GM12878 (cell line): ENCODE measurements at regions not wholly inside any gene's neighbourhood (a gene's known extent, or its start where the extent isn't known, plus 50 kb on each side); places are given as distances from the start of the nearest gene placed in this dataset.

Experiments
- ATAC-seq: fragments of 200-7000 bp; cut with Tn5 transposase; 3 replicates; pipeline ENCODE4 v1.9.1; 2020; ENCODE audit warnings: mild to moderate bottlenecking, moderate library complexity
- BruUV-seq: library from RNA; stranded (reverse); fragments of 400-500 nt; replicated peaks from 2 replicates; lab custom pipeline; 2021; lab: Mats Ljungman, UMichigan
- CTCF ChIA-PET: fragments of 300-600 bp; sonication (Branson Sonifier 250); formaldehyde crosslinking; extraction: SDS; loops from one replicate; lab custom pipeline; 2021; ENCODE audit warnings: inconsistent platforms; lab: Yijun Ruan, JAX
- POLR2A ChIA-PET: fragments of 350-600 bp; formaldehyde crosslinking; extraction: SDS; loops from one replicate; lab custom pipeline; 2021; ENCODE audit warnings: inconsistent platforms; lab: Charles Lee
- RAD21 ChIA-PET: fragments of 300-600 bp; sonication (Branson Sonifier 250); formaldehyde crosslinking; loops from one replicate; lab custom pipeline; 2023; ENCODE audit warnings: antibody characterized with exemption; ENCODE audit not compliant: unreplicated experiment; lab: Charles Lee
- SMC1A ChIA-PET: fragments of 300-600 bp; sonication (Branson Sonifier 250); formaldehyde crosslinking; loops from one replicate; lab custom pipeline; 2023; ENCODE audit not compliant: unreplicated experiment, uncharacterized antibody; lab: Charles Lee
- DNase-seq: peaks from one replicate; pipeline ENCODE4 v3.0.0-alpha.2; 2011; ENCODE audit warnings: low read depth, low spot score
- FAIRE-seq: peaks from 3 replicates; lab custom pipeline; 2011; peaks lifted over from hg19 to GRCh38; lab: Jason Lieb, UNC
- H2AFZ ChIP-seq: 2 replicates; pipeline ENCODE4 v1.6.0; 2011; ENCODE audit warnings: low read depth, low read length, control low read depth; ENCODE audit not compliant: control insufficient read depth
- H3K27ac ChIP-seq: 2 replicates; pipeline ENCODE4 v1.5.1; 2011; ENCODE audit warnings: control low read depth; ENCODE audit not compliant: control insufficient read depth, insufficient read depth
- H3K27me3 ChIP-seq, 2 experiments: replicated peaks in 1 of 2; 2 replicates each; pipeline versions ENCODE4 v1.6.0 to v1.6.1; 2011; ENCODE audit warnings: low read length in 1 of 2; ENCODE audit not compliant: control insufficient read depth in 2 of 2, insufficient read depth in 2 of 2
- H3K36me3 ChIP-seq, 2 experiments: 2 replicates each; pipeline ENCODE4 v1.5.1; 2011; ENCODE audit warnings: low read length in 1 of 2; ENCODE audit not compliant: control insufficient read depth in 2 of 2, insufficient read depth in 2 of 2
- H3K4me1 ChIP-seq: 2 replicates; pipeline ENCODE4 v1.6.1; 2011; ENCODE audit warnings: mild to moderate bottlenecking, low read length, moderate library complexity, mixed read lengths; ENCODE audit not compliant: control insufficient read depth, insufficient read depth
- H3K4me2 ChIP-seq: 2 replicates; pipeline ENCODE4 v1.6.0; 2011; ENCODE audit warnings: control low read depth; ENCODE audit not compliant: control insufficient read depth, insufficient read depth
- H3K4me3 ChIP-seq: fragments of 200-600 bp; sonication (generic); 2 replicates; pipeline ENCODE4 v1.5.1; 2016
- H3K79me2 ChIP-seq: 2 replicates; pipeline ENCODE4 v1.6.0; 2011; ENCODE audit warnings: low read length; ENCODE audit not compliant: control insufficient read depth, insufficient read depth
- H3K9ac ChIP-seq: 2 replicates; pipeline ENCODE4 v1.8.0; 2011; ENCODE audit warnings: low read length, control low read depth, mixed read lengths; ENCODE audit not compliant: control insufficient read depth, insufficient read depth
- H3K9me3 ChIP-seq: replicated peaks from 3 replicates; pipeline ENCODE4 v1.5.1; 2011; ENCODE audit warnings: mild to moderate bottlenecking, low read length; ENCODE audit not compliant: control insufficient read depth, insufficient read depth
- H4K20me1 ChIP-seq: 2 replicates; pipeline ENCODE4 v1.6.0; 2011; ENCODE audit not compliant: control insufficient read depth, insufficient read depth
- ASH2L ChIP-seq: fragments of 300-600, 200-600 bp; sonication (generic); IDR thresholded peaks from 2 replicates; pipeline ENCODE4 v1.6.1; 2017; ENCODE audit warnings: low read depth, mild to moderate bottlenecking, borderline replicate concordance
- BHLHE40 ChIP-seq, 2 experiments: fragments of 450-650 bp in 1 of 2; IDR thresholded peaks; 2 replicates each; pipeline ENCODE4 v1.6.1; 2011 to 2017; ENCODE audit warnings: low read depth in 2 of 2, borderline replicate concordance in 1 of 2, improper control_type of control experiment in 1 of 2, low read length in 1 of 2, mild to moderate bottlenecking in 1 of 2
- BRCA1 ChIP-seq: IDR thresholded peaks from 2 replicates; pipeline ENCODE4 v1.6.1; 2011; ENCODE audit warnings: low read depth, low read length, improper control_type of control experiment
- CHD1 ChIP-seq: IDR thresholded peaks from 2 replicates; pipeline ENCODE4 v1.6.1; 2012; ENCODE audit warnings: low read depth, low read length, improper control_type of control experiment
- DPF2 ChIP-seq: fragments of 450-650 bp; IDR thresholded peaks from 2 replicates; pipeline ENCODE4 v1.6.1; 2017; ENCODE audit warnings: mild to moderate bottlenecking
- MYC ChIP-seq: IDR thresholded peaks from 2 replicates; pipeline ENCODE4 v1.6.1; 2011; ENCODE audit warnings: mild to moderate bottlenecking, low read length, moderate library complexity, inconsistent platforms; ENCODE audit not compliant: insufficient read depth, insufficient replicate concordance, insufficient read length, severe bottlenecking
- NR2C2 ChIP-seq: IDR thresholded peaks from 2 replicates; pipeline ENCODE4 v1.6.1; 2011; ENCODE audit warnings: borderline replicate concordance, low read depth; ENCODE audit not compliant: control insufficient read depth, insufficient read length
- PAX8 ChIP-seq: fragments of 450-650 bp; IDR thresholded peaks from 2 replicates; pipeline ENCODE4 v1.6.1; 2017; ENCODE audit warnings: mild to moderate bottlenecking, moderate library complexity
- POLR2AphosphoS2 ChIP-seq: IDR thresholded peaks from 2 replicates; pipeline ENCODE4 v1.6.1; 2011; ENCODE audit warnings: low read depth, mild to moderate bottlenecking, low read length, improper control_type of control experiment, moderate library complexity
- POLR2AphosphoS5 ChIP-seq: IDR thresholded peaks from 2 replicates; pipeline ENCODE4 v1.6.1; 2011; ENCODE audit warnings: mild to moderate bottlenecking, low read length, inconsistent platforms
- SREBF2 ChIP-seq: IDR thresholded peaks from 2 replicates; pipeline ENCODE4 v1.6.1; 2012; ENCODE audit warnings: mild to moderate bottlenecking, low read length
- ZNF217 ChIP-seq: fragments of 450-650 bp; IDR thresholded peaks from 2 replicates; pipeline ENCODE4 v1.6.1; 2017; ENCODE audit warnings: antibody characterized with exemption, mild to moderate bottlenecking
- WGBS: methylation state at CpG from one replicate; pipeline ENCODE4 v1.1.6; 2016; ENCODE audit warnings: low lambda C conversion rate; ENCODE audit not compliant: insufficient replicate concordance, insufficient coverage; ENCODE audit errors: missing lambda C conversion rate; 5-methylcytosine and 5-hydroxymethylcytosine counted together
- in situ Hi-C: fragments of 300-500 bp; cut with MboI; formaldehyde crosslinking; loops from 9 replicates; pipeline ENCODE4 v1.14.3; 2018; ENCODE audit warnings: mixed read lengths
- intact Hi-C: fragments of 100-400 bp; cut with micrococcal nuclease; formaldehyde crosslinking; loops from one replicate; pipeline ENCODE4 v1.14.2; 2022; ENCODE audit not compliant: unreplicated experiment
- TF ChIP-seq, protein P1 (sequence below): fragments of 450-650 bp; conservative IDR thresholded peaks from 2 replicates; pipeline ENCODE4 v1.6.1; 2017; ENCODE audit warnings: mild to moderate bottlenecking, moderate library complexity
- TF ChIP-seq, protein P2 (sequence below): fragments of 450-650 bp; IDR thresholded peaks from 2 replicates; pipeline ENCODE4 v1.6.1; 2017; ENCODE audit warnings: mild to moderate bottlenecking, moderate library complexity
- TF ChIP-seq, protein P3 (sequence below): fragments of 450-650 bp; IDR thresholded peaks from 2 replicates; pipeline ENCODE4 v1.6.1; 2017; ENCODE audit warnings: mild to moderate bottlenecking
- TF ChIP-seq, protein P4 (sequence below): fragments of 450-650 bp; IDR thresholded peaks from 2 replicates; pipeline ENCODE4 v1.6.1; 2014; ENCODE audit warnings: mild to moderate bottlenecking

DNA sequence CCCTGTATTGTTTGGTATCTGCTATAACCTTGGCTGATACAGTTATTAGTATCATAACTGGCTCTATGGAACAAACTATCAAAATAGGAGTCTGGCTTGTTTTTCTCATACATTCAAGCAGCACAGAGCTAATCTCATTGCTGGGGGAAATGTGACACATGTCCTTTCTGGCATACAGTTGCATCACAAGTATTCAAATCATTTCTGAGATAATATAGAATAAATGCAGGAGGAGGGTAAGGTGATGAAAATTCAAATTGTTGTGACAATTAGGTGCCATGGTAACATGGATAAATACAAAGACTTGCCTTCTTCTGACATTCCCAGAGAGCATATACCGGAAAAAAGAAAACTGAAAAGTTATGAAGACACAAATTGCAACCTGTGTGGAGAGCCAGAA is 2706.8 kb downstream of the ARAP2 start:
- in situ Hi-C loops: no loop called here
- intact Hi-C loops: no loop called here
- ATAC-seq (no peak), DNase-seq (no peak), FAIRE-seq (no peak)
- Histone ChIP-seq H3K9me3 (no peaks in the 10 kb centered on the region), H3K27me3 (no peaks in the 10 kb centered on the region), H3K9ac (no peak overlapping the region), H3K4me3 (no peak overlapping the region), H3K79me2 (no peaks in the 10 kb centered on the region), H2AFZ (no peak overlapping the region), H3K27ac (no peak overlapping the region), H4K20me1 (no peaks in the 10 kb centered on the region), H3K4me1 (no peaks in the 10 kb centered on the region), H3K36me3 (no peaks in the 10 kb centered on the region), H3K4me2 (no peak overlapping the region)
- RAD21 ChIA-PET: no interaction called here
- CTCF ChIA-PET: interaction anchor here (1.2 kb wide), 1 partner anchor 10 kb away, joined by 3 read pairs; no protein-coding TSS in a partner anchor
- SMC1A ChIA-PET: interaction anchor here (0.8 to 2.0 kb wide), 3 partner anchors 10 to 23 kb away, joined by 3 to 11 read pairs (median 3); no protein-coding TSS in a partner anchor
- no TSS peak for BruUV-seq
- POLR2A ChIA-PET: interaction anchor here (0.6 kb wide), 1 partner anchor 644 kb away, joined by 6 read pairs; no protein-coding TSS in a partner anchor
- WGBS: 8% methylated on average over 1 of the region's 1 CpG
- TF ChIP-seq SREBF2: no peak
- no peak for TF ChIP-seq ASH2L
- TF ChIP-seq, protein P1, sequence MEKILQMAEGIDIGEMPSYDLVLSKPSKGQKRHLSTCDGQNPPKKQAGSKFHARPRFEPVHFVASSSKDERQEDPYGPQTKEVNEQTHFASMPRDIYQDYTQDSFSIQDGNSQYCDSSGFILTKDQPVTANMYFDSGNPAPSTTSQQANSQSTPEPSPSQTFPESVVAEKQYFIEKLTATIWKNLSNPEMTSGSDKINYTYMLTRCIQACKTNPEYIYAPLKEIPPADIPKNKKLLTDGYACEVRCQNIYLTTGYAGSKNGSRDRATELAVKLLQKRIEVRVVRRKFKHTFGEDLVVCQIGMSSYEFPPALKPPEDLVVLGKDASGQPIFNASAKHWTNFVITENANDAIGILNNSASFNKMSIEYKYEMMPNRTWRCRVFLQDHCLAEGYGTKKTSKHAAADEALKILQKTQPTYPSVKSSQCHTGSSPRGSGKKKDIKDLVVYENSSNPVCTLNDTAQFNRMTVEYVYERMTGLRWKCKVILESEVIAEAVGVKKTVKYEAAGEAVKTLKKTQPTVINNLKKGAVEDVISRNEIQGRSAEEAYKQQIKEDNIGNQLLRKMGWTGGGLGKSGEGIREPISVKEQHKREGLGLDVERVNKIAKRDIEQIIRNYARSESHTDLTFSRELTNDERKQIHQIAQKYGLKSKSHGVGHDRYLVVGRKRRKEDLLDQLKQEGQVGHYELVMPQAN: no peak
- TF ChIP-seq ZNF217: no peak
- TF ChIP-seq, protein P2, sequence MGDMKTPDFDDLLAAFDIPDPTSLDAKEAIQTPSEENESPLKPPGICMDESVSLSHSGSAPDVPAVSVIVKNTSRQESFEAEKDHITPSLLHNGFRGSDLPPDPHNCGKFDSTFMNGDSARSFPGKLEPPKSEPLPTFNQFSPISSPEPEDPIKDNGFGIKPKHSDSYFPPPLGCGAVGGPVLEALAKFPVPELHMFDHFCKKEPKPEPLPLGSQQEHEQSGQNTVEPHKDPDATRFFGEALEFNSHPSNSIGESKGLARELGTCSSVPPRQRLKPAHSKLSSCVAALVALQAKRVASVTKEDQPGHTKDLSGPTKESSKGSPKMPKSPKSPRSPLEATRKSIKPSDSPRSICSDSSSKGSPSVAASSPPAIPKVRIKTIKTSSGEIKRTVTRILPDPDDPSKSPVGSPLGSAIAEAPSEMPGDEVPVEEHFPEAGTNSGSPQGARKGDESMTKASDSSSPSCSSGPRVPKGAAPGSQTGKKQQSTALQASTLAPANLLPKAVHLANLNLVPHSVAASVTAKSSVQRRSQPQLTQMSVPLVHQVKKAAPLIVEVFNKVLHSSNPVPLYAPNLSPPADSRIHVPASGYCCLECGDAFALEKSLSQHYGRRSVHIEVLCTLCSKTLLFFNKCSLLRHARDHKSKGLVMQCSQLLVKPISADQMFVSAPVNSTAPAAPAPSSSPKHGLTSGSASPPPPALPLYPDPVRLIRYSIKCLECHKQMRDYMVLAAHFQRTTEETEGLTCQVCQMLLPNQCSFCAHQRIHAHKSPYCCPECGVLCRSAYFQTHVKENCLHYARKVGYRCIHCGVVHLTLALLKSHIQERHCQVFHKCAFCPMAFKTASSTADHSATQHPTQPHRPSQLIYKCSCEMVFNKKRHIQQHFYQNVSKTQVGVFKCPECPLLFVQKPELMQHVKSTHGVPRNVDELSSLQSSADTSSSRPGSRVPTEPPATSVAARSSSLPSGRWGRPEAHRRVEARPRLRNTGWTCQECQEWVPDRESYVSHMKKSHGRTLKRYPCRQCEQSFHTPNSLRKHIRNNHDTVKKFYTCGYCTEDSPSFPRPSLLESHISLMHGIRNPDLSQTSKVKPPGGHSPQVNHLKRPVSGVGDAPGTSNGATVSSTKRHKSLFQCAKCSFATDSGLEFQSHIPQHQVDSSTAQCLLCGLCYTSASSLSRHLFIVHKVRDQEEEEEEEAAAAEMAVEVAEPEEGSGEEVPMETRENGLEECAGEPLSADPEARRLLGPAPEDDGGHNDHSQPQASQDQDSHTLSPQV: no peak
- TF ChIP-seq CHD1: no peak
- TF ChIP-seq, protein P3, sequence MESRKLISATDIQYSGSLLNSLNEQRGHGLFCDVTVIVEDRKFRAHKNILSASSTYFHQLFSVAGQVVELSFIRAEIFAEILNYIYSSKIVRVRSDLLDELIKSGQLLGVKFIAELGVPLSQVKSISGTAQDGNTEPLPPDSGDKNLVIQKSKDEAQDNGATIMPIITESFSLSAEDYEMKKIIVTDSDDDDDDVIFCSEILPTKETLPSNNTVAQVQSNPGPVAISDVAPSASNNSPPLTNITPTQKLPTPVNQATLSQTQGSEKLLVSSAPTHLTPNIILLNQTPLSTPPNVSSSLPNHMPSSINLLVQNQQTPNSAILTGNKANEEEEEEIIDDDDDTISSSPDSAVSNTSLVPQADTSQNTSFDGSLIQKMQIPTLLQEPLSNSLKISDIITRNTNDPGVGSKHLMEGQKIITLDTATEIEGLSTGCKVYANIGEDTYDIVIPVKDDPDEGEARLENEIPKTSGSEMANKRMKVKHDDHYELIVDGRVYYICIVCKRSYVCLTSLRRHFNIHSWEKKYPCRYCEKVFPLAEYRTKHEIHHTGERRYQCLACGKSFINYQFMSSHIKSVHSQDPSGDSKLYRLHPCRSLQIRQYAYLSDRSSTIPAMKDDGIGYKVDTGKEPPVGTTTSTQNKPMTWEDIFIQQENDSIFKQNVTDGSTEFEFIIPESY: no peak
- no peak for TF ChIP-seq NR2C2
- TF ChIP-seq BRCA1: no peak
- no peak for TF ChIP-seq POLR2AphosphoS2
- TF ChIP-seq MYC: no peak
- no peak for TF ChIP-seq BHLHE40 (IDR thresholded peaks at IDR 0.05; ENCODE audit: borderline replicate concordance in 1 of 2, low read depth in 2 of 2, low read length in 1 of 2)
- TF ChIP-seq DPF2: no peak
- TF ChIP-seq POLR2AphosphoS5: no peak
- TF ChIP-seq, protein P4, sequence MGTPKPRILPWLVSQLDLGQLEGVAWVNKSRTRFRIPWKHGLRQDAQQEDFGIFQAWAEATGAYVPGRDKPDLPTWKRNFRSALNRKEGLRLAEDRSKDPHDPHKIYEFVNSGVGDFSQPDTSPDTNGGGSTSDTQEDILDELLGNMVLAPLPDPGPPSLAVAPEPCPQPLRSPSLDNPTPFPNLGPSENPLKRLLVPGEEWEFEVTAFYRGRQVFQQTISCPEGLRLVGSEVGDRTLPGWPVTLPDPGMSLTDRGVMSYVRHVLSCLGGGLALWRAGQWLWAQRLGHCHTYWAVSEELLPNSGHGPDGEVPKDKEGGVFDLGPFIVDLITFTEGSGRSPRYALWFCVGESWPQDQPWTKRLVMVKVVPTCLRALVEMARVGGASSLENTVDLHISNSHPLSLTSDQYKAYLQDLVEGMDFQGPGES: no peak
- TF ChIP-seq PAX8: no peak
